ENCODE measurements at regions not wholly inside any gene's neighbourhood (a gene's known extent, or its start where the extent isn't known, plus 50 kb on each side); places are given as distances from the start of the nearest gene placed in this dataset.

- DNase-seq (ENCODE audit: low read depth) = no peak
Measured at GRCh38 chr15:70264014-70264582, 166.4 kb upstream of the TLE3 start.

- DNase-seq (ENCODE audit: low read depth) = no peak
Measured at GRCh38 chr15:70262591-70263274, 165.0 kb upstream of the TLE3 start.

- DNase-seq (ENCODE audit: low read depth) = no peak
Measured at GRCh38 chr15:70262171-70262570, 164.5 kb upstream of the TLE3 start.

GRCh38 chr15:70261083-70261482 is 163.4 kb upstream of the TLE3 start:
- no peak for DNase-seq (ENCODE audit: low read depth)

DNA sequence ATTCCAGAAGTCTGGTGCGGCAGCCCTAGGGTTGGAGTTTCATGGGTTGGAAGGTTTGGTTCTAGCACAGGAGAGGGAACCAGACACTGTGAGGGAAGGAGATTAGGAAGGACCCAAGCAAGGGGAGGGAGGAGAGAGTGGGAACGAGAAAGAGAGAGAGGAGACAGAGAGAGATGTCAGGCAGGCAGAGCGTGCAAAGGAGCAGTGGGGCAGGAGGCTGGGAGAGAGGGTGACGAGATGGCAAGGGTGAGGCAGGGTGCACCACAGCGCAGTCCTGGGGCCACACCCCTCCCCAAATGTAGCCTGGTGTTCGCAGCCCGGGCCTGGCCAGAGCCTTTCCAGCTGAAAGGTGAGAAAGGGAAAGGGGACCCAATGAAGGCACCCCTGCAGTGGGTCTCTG is 162.9 kb upstream of the TLE3 start:
- no peak for DNase-seq (ENCODE audit: low read depth)

- peak; percentile 25 for DNase-seq (ENCODE audit: low read depth)
Measured at GRCh38 chr15:70259640-70260508, 162.2 kb upstream of the TLE3 start.

- peak; percentile 44 for DNase-seq (ENCODE audit: low read depth)
Measured at GRCh38 chr15:70259028-70259424, 161.3 kb upstream of the TLE3 start.

GRCh38 chr15:70258369-70259027 is 160.8 kb upstream of the TLE3 start:
- no peak for DNase-seq (ENCODE audit: low read depth)

- DNase-seq (ENCODE audit: low read depth) = no peak
Measured at GRCh38 chr15:70257573-70258248, 160.0 kb upstream of the TLE3 start.

GRCh38 chr15:70257047-70257446 is 159.3 kb upstream of the TLE3 start:
- DNase-seq (ENCODE audit: low read depth) = no peak

DNA sequence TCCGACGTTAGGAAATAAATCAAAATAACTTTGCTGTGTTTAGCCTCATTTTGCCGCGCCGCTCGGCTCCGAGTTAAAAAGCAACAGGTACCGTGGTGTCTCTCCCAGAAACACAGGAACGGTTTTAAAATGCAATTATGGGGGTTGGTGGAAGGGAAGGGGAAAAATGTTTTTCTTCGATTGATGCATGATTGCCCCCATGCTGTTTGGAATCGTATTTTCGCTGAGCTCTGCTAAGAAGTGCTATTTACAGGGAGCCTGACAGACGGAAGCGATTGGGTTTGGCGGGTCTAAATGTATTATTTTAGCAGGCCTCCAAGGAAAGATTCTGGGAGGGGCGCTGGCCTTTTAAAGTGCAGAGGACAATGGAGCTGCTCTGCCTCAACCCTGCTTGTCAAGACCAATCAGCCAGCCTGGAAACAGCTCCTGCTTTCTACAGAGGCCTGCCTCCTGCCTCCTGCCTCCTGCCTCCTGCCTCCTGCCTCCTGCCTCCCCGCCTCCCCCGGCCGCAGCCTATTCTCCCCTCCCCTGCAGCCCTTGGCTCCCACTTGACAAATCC is 156.7 kb upstream of the TLE3 start:
- no peak for DNase-seq (ENCODE audit: low read depth)

- DNase-seq (ENCODE audit: low read depth) = no peak
Measured at GRCh38 chr15:70253461-70254156, 155.9 kb upstream of the TLE3 start.

GRCh38 chr15:70252951-70253320 is 155.2 kb upstream of the TLE3 start:
- no peak for DNase-seq (ENCODE audit: low read depth)

DNA sequence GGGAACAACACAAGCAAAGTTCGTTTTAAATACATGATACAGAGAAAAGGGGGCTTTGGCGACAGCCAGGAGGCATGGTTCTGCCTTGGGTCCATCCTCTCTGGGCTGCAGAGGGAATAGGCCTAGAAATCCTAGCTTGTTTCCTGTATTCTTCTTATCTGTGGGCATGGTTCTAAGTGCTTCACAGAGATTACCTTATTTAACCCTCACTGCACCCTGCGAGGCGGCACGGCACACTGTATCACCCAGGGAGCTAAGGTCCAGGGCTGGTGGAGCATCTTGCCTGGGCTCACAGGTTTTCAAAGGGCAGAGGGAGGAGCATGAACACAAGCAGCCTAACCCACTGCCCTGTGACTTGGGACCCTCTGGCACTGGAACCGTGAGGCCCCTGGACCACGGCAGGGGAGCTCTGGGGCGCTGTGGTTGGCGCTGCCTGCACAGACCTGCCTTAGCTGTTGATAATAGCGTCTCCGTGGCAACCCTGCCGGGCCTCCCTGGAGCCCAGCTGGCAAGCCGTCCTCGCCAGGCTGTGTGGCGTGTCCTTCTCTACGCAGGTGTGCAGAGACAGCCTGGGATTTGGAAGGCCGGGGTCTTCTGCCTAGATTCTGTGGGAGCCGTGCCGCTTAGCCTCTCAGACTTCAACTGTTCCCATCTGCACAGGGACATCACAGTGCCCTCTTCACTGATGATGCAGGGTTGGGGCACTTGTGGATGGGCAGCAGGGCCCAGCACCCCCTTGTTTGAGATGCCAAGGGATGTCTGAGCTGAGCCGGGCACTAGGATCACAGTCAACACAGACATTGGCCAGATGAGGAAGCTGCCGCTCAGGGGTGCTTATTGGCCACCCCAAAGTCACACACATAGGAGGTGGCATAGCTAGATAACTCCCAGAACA is 154.6 kb upstream of the TLE3 start:
- no peak for DNase-seq (ENCODE audit: low read depth)

- no peak for DNase-seq (ENCODE audit: low read depth)
Measured at GRCh38 chr15:70251246-70251990, 153.7 kb upstream of the TLE3 start.

- DNase-seq (ENCODE audit: low read depth) = no peak
Measured at GRCh38 chr15:70250208-70251201, 152.8 kb upstream of the TLE3 start.

DNA sequence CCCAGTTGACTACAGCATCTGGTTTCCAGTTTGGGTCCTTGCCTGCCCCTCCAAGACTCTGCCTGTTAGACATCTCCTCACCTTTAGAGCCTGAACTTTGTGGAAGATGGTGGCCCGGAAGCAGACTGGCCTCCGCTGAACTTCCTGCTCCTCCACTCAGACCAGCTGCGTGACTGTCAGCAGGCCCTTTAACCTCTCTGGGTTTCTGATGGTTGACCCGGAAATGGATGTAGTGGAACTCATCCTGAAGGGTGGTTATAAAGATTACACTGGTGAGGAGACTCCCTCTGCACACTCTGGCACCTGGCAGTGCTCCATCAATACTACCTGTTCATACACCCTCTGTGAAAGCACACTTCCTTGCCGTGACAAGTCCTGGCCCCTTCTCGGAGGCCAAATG is 151.9 kb upstream of the TLE3 start:
- DNase-seq (ENCODE audit: low read depth) = no peak

All from ELR (cell line).